Heart left ventricle (tissue), 16 donors: ENCODE measurements at regions not wholly inside any gene's neighbourhood (a gene's known extent, or its start where the extent isn't known, plus 50 kb on each side); places are given as distances from the start of the nearest gene placed in this dataset.

Experiments
- ATAC-seq, 4 donors: fragments of 200-7000 bp; cut with Tn5 transposase; one replicate each; pipeline ENCODE4 v1.9.1; 2020 to 2022; ENCODE audit warnings: moderate library complexity in 4 of 4, mild to moderate bottlenecking in 3 of 4, moderate number of reproducible peaks in 1 of 4
- DNase-seq, 5 donors: peaks; one replicate each; pipeline ENCODE4 v3.0.0-alpha.2; 2020
- H3K27ac ChIP-seq, 12 donors: fragments of 200-600 bp; sonication (generic) in 4 of 12; one replicate each; pipeline versions ENCODE4 v1.5.0 to v1.8.0; 2016 to 2022; ENCODE audit warnings: mild to moderate bottlenecking in 2 of 12
- H3K27me3 ChIP-seq, 9 donors: fragments of 200-600 bp; sonication (generic) in 2 of 9; one replicate each; pipeline versions ENCODE4 v1.5.1 to v1.8.0; 2016 to 2022; ENCODE audit warnings: mild to moderate bottlenecking in 3 of 9
- H3K36me3 ChIP-seq, 9 donors: fragments of 200-600 bp; sonication (generic) in 2 of 9; one replicate each; pipeline versions ENCODE4 v1.5.0 to v1.8.0; 2018 to 2022; ENCODE audit warnings: mild to moderate bottlenecking in 2 of 9
- H3K4me1 ChIP-seq, 12 donors: fragments of 200-600 bp; sonication (generic) in 4 of 12; one replicate each; pipeline versions ENCODE4 v1.5.0 to v1.8.0; 2016 to 2022; ENCODE audit warnings: mild to moderate bottlenecking in 3 of 12
- H3K4me3 ChIP-seq, 12 donors: fragments of 200-600 bp; sonication (generic) in 4 of 12; one replicate each; pipeline versions ENCODE4 v1.5.0 to v1.8.0; 2017 to 2022; ENCODE audit warnings: mild to moderate bottlenecking in 9 of 12, moderate library complexity in 4 of 12
- H3K9me3 ChIP-seq, 12 donors: fragments of 200-600 bp; sonication (generic) in 4 of 12; one replicate each; pipeline versions ENCODE4 v1.5.0 to v1.8.0; 2016 to 2022; ENCODE audit warnings: mild to moderate bottlenecking in 1 of 12
- POLR2A ChIP-seq, 2 donors: fragments of 450-650 bp; IDR thresholded peaks; one replicate each; pipeline ENCODE4 v1.6.1; 2017; ENCODE audit warnings: antibody characterized with exemption in 2 of 2, mild to moderate bottlenecking in 2 of 2, moderate library complexity in 2 of 2
- WGBS, 4 donors: extraction: QIAGEN DNeasy Blood & Tissue Kit in 2 of 4; methylation state at CpG; one replicate each; pipeline versions ENCODE4 v1.1.5 to v1.1.7; 2013 to 2018; 5-methylcytosine and 5-hydroxymethylcytosine counted together
- intact Hi-C, 10 donors: fragments of 100-400 bp; cut with DNase I; formaldehyde crosslinking; loops; one replicate each; pipeline versions ENCODE4 v1.11.1 to v1.14.2; 2022
- TF ChIP-seq, protein P1 (sequence below), 12 donors: fragments of 200-600 bp; sonication (generic) in 4 of 12; IDR thresholded peaks; one replicate each; pipeline versions ENCODE4 v1.5.0 to v1.8.0; 2018 to 2022; ENCODE audit warnings: antibody characterized with exemption in 12 of 12, mild to moderate bottlenecking in 5 of 12
- donor health status: ischemic (EF 13 %, LVEDD 7.1; RV severe dilation, severe dysfunction).
- donor health status: healthy with polysubstance abuse.
- donor health status: DM: no; HTN: yes; CAD: no.
- donor health status: DM: no; HTN: no; CAD: no.
- donor health status: ischemic (EF 25% LVEDD 6.9; RV normal size, moderate dysfunction).
- donor health status: ischemic (EF 25% LVEDD 5.7; RV mildly dilated, moderate dysfunction).
- donor health status: healthy.
- donor health status: DM: yes; HTN: yes; CAD: no.
- donor health status: ischemic (EF 35%, LVEDD 5.7; RV mildly dilated, moderate dysfunction).
- donor health status: nonischemic (EF 11% LVEDD 7.7; RV severe dilation, severe dysfunction).
- donor health status: DM: yes; HTN: yes; CAD: no.
- donor health status: PGD.
- donor health status: ischemic (EF 29% LVEDD 5.4; RV normal size, mild dysfunction).
- donor health status: nonischemic (EF 23%, LVEDD 6.1; RV moderate dilation, normal function).

DNA sequence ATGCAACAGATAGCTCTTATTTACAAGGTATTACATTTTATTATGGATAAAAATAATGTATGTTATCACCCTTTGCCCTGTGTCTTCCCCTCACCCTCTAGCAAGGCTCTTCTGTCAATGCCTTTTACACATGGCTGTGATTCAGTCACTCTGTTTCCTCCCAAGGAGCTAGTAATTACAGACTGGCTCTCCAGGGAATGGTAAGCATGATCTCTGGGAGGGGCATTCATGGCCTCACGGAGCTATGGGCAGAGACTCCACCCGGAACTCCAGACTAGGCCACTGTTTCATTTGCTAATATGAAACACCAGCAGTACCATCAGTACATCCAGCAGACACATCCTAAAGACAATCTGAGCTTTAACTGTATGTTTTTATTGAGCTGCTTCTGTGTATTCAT is 410.9 kb upstream of the CYRIA start:
- Histone ChIP-seq H3K4me3 (no peak overlapping the region), H3K4me1 (peaks cover 0 to 9% (median 0%) of the 10 kb centered on the region in 12 donors), H3K36me3 (no peaks in the 10 kb centered on the region), H3K27me3 (no peaks in the 10 kb centered on the region), H3K9me3 (peaks cover 0 to 10% (median 0%) of the 10 kb centered on the region in 12 donors), H3K27ac (no peak overlapping the region)
- intact Hi-C loops, result no loop called here
- TF ChIP-seq, protein P1, sequence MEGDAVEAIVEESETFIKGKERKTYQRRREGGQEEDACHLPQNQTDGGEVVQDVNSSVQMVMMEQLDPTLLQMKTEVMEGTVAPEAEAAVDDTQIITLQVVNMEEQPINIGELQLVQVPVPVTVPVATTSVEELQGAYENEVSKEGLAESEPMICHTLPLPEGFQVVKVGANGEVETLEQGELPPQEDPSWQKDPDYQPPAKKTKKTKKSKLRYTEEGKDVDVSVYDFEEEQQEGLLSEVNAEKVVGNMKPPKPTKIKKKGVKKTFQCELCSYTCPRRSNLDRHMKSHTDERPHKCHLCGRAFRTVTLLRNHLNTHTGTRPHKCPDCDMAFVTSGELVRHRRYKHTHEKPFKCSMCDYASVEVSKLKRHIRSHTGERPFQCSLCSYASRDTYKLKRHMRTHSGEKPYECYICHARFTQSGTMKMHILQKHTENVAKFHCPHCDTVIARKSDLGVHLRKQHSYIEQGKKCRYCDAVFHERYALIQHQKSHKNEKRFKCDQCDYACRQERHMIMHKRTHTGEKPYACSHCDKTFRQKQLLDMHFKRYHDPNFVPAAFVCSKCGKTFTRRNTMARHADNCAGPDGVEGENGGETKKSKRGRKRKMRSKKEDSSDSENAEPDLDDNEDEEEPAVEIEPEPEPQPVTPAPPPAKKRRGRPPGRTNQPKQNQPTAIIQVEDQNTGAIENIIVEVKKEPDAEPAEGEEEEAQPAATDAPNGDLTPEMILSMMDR (IDR thresholded peaks at IDR 0.05), result no peak
- no peak for TF ChIP-seq POLR2A (IDR thresholded peaks at IDR 0.05)
- ATAC-seq, result peak in 2 of 4 donors; percentile 42 to 53
- WGBS, 4 donors, result 28 to 43% (median 37%) methylated on average over 2 of the region's 2 CpGs
- peak in 1 of 5 donors; percentile 8 for DNase-seq

DNA sequence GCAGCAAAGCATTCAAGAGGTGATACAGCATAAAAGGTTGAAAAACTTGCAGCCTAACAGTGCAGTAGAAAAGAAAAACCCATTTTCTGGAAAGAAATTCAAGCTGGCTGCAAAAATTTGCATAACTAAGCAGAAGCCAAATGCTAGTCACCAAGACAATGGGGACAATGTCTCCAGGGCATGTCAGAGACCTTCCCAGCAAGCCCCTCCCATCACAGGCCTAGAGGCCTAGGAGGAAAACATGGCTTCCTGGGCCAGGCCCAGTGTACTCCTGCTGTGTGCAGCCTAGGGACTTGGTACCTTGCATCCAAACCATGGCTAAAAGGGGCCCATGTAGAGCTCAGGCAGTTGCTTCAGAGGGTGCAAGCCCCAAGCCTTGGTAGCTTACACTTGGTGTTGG is 405.1 kb upstream of the CYRIA start:
- Histone ChIP-seq H3K27me3 (no peaks in the 10 kb centered on the region), H3K4me3 (no peak overlapping the region), H3K9me3 (peaks cover 0 to 3% (median 0%) of the 10 kb centered on the region in 12 donors), H3K36me3 (no peaks in the 10 kb centered on the region), H3K4me1 (no peaks in the 10 kb centered on the region), H3K27ac (no peak overlapping the region)
- no peak for DNase-seq
- no peak for TF ChIP-seq POLR2A (IDR thresholded peaks at IDR 0.05)
- TF ChIP-seq, protein P1 (IDR thresholded peaks at IDR 0.05), result no peak
- intact Hi-C loops, result no loop called here
- no peak for ATAC-seq

DNA sequence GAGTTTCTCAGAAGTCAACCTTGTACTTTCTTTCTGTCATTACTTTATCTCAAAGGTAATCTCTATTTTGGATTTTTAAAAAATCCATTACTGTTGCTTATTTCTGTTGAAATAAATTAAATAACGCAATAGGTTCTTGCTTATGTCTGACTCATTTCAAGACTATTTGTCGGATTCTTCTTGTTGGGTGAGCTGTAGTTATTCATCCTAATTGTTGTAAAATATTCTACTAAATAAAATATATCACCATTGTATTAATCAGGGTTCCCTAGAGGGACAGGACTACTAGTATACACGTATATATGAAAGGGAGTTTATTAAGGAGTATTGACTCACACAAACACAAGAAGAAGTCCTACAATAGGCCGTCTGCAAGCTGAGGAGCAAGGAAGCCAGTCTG is 403.9 kb upstream of the CYRIA start:
- no peak for TF ChIP-seq POLR2A (IDR thresholded peaks at IDR 0.05)
- TF ChIP-seq, protein P1 (IDR thresholded peaks at IDR 0.05), result no peak
- 86 to 94% (median 92%) methylated on average over 4 of the region's 4 CpGs for WGBS, 4 donors
- Histone ChIP-seq H3K4me1 (no peaks in the 10 kb centered on the region), H3K36me3 (no peaks in the 10 kb centered on the region), H3K9me3 (peaks cover 0 to 3% (median 0%) of the 10 kb centered on the region in 12 donors), H3K27me3 (no peaks in the 10 kb centered on the region), H3K27ac (no peak overlapping the region), H3K4me3 (no peak overlapping the region)
- DNase-seq, result no peak
- no peak for ATAC-seq
- intact Hi-C loops, result no loop called here

DNA sequence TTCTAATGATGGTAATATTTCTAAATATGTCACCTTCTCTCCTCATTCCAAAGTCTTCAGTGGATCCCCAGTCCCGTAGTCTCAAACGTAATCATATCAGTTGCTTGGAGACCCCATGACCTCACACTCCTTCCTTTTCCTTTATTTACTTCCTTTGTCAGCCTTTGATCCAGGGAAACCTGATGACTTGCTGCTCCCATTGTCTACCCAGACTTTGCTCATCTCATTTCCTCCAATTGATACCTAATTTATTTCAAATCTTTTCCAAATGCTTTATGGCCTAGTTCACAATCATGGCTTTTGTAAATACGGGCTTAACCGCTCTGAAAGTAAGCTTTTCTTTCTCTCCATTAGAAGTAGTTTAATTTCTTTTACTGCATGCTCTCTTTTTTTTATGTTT is 402.4 kb upstream of the CYRIA start:
- WGBS, 4 donors, result 56 to 69% (median 63%) methylated on average over 4 of the region's 4 CpGs
- no peak for TF ChIP-seq POLR2A (IDR thresholded peaks at IDR 0.05)
- TF ChIP-seq, protein P1 (IDR thresholded peaks at IDR 0.05), result no peak
- H3K36me3 ChIP-seq, result no peaks in the 10 kb centered on the region
- intact Hi-C loops, result no loop called here
- no peak overlapping the region for H3K4me3 ChIP-seq
- no peaks in the 10 kb centered on the region for H3K27me3 ChIP-seq
- no peak for DNase-seq
- no peak overlapping the region for H3K27ac ChIP-seq
- H3K9me3 ChIP-seq, result peaks cover 0 to 3% (median 0%) of the 10 kb centered on the region in 12 donors
- no peak for ATAC-seq
- no peaks in the 10 kb centered on the region for H3K4me1 ChIP-seq
